OCI-LY1 (cell line): ENCODE measurements at regions not wholly inside any gene's neighbourhood (a gene's known extent, or its start where the extent isn't known, plus 50 kb on each side); places are given as distances from the start of the nearest gene placed in this dataset.

Experiments
- H2AFZ ChIP-seq: fragments of 200-600 bp; sonication (generic), shearing (Covaris generic); 2 replicates; pipeline ENCODE4 v1.6.0; 2014; ENCODE audit warnings: antibody characterized with exemption, mild to moderate bottlenecking, low read length
- H3F3A ChIP-seq: fragments of 200-600 bp; sonication (generic), shearing (Covaris generic); 2 replicates; pipeline ENCODE4 v1.6.0; 2014; ENCODE audit warnings: mild to moderate bottlenecking, antibody characterized with exemption, low read length, moderate library complexity; ENCODE audit not compliant: insufficient read depth
- H3K27ac ChIP-seq: fragments of 200-600 bp; sonication (generic); 2 replicates; pipeline ENCODE4 v1.5.1; 2014; ENCODE audit warnings: low read length, mixed run types, mild to moderate bottlenecking, low read depth; ENCODE audit not compliant: poor library complexity, severe bottlenecking
- H3K27me3 ChIP-seq: fragments of 200-600 bp; sonication (generic); 2 replicates; pipeline ENCODE4 v1.6.0; 2014; ENCODE audit warnings: antibody characterized with exemption, mild to moderate bottlenecking, low read length, moderate library complexity; ENCODE audit not compliant: insufficient read depth
- H3K36me3 ChIP-seq: fragments of 200-600 bp; sonication (generic); 2 replicates; pipeline ENCODE4 v1.6.1; 2014; ENCODE audit warnings: mild to moderate bottlenecking, antibody characterized with exemption, low read length, moderate library complexity, mixed read lengths; ENCODE audit not compliant: insufficient read depth
- H3K4me1 ChIP-seq: fragments of 200-600 bp; sonication (generic); 2 replicates; pipeline ENCODE4 v1.5.1; 2014; ENCODE audit warnings: mild to moderate bottlenecking, low read length, moderate library complexity; ENCODE audit not compliant: insufficient read depth, severe bottlenecking
- H3K4me2 ChIP-seq: fragments of 200-600 bp; sonication (generic), shearing (Covaris generic); 2 replicates; pipeline ENCODE4 v1.6.1; 2014; ENCODE audit warnings: low read length
- H3K4me3 ChIP-seq: fragments of 200-600 bp; sonication (generic); 2 replicates; pipeline ENCODE4 v1.5.1; 2014; ENCODE audit warnings: low read length, low read depth, mild to moderate bottlenecking, mixed read lengths; ENCODE audit not compliant: poor library complexity, severe bottlenecking
- H3K79me2 ChIP-seq: fragments of 200-600 bp; shearing (Covaris generic); 2 replicates; pipeline ENCODE4 v1.6.1; 2016; ENCODE audit warnings: mixed run types, low read length, mixed read lengths; ENCODE audit not compliant: insufficient read depth
- H3K9ac ChIP-seq: fragments of 200-600 bp; sonication (generic), shearing (Covaris generic); 2 replicates; pipeline ENCODE4 v1.6.1; 2014; ENCODE audit warnings: mild to moderate bottlenecking, low read length, mixed read lengths
- H3K9me2 ChIP-seq: fragments of 200-600 bp; sonication (generic), shearing (Covaris generic); 2 replicates; pipeline ENCODE4 v1.6.1; 2014; ENCODE audit warnings: low read depth, mild to moderate bottlenecking, low read length, mixed read lengths
- H3K9me3 ChIP-seq: fragments of 200-600 bp; shearing (Covaris generic); 2 replicates; pipeline ENCODE4 v1.6.1; 2014; ENCODE audit warnings: low read length, mixed read lengths
- H4K20me1 ChIP-seq: fragments of 200-600 bp; sonication (generic), shearing (Covaris generic); 2 replicates; pipeline ENCODE4 v1.6.0; 2016; ENCODE audit warnings: mild to moderate bottlenecking, low read length; ENCODE audit not compliant: insufficient read depth
- CTCF ChIP-seq: fragments of 200-600 bp; sonication (generic), shearing (Covaris generic); IDR thresholded peaks from 2 replicates; pipeline ENCODE4 v1.5.1; 2017; ENCODE audit warnings: mild to moderate bottlenecking, antibody characterized with exemption, low read length, moderate library complexity, mixed read lengths
- EZH2 ChIP-seq: fragments of 200-600 bp; sonication (generic), shearing (Covaris generic); IDR thresholded peaks from 2 replicates; pipeline ENCODE4 v1.8.0; 2017; ENCODE audit warnings: borderline replicate concordance, mixed run types, mild to moderate bottlenecking, antibody characterized with exemption, low read length, moderate library complexity, mixed read lengths

- Histone ChIP-seq H3K9me2 (no peaks in the 10 kb centered on the region), H3K79me2 (no peaks in the 10 kb centered on the region), H3K27ac (no peak overlapping the region), H3F3A (no peaks in the 10 kb centered on the region), H3K4me3 (no peak overlapping the region), H3K9me3 (no peaks in the 10 kb centered on the region), H3K36me3 (no peaks in the 10 kb centered on the region), H3K9ac (no peak overlapping the region), H3K27me3 (no peaks in the 10 kb centered on the region), H2AFZ (no peak overlapping the region), H3K4me2 (no peak overlapping the region), H3K4me1 (no peaks in the 10 kb centered on the region), H4K20me1 (no peaks in the 10 kb centered on the region)
- TF ChIP-seq CTCF (no peak), EZH2 (no peak)
These were observed 1141.1 kb downstream of the FAT4 start for GRCh38 chr4:126455865-126456264.

GRCh38 chr4:126458993-126459392 lies 1144.2 kb downstream of the FAT4 start:
- no peaks in the 10 kb centered on the region for H3K79me2 ChIP-seq
- no peaks in the 10 kb centered on the region for H3K4me1 ChIP-seq
- no peak overlapping the region for H3K27ac ChIP-seq
- no peaks in the 10 kb centered on the region for H3K9me3 ChIP-seq
- H3K9me2 ChIP-seq, result no peaks in the 10 kb centered on the region
- no peaks in the 10 kb centered on the region for H3K36me3 ChIP-seq
- H3K4me2 ChIP-seq, result no peak overlapping the region
- H4K20me1 ChIP-seq, result no peaks in the 10 kb centered on the region
- no peak for TF ChIP-seq CTCF
- TF ChIP-seq EZH2, result no peak
- no peak overlapping the region for H3K9ac ChIP-seq
- H3K4me3 ChIP-seq, result no peak overlapping the region
- no peak overlapping the region for H2AFZ ChIP-seq
- no peaks in the 10 kb centered on the region for H3F3A ChIP-seq
- H3K27me3 ChIP-seq, result no peaks in the 10 kb centered on the region

- Histone ChIP-seq H3K79me2 (no peaks in the 10 kb centered on the region), H4K20me1 (no peaks in the 10 kb centered on the region), H3K27me3 (no peaks in the 10 kb centered on the region), H3K4me3 (no peak overlapping the region), H3K4me2 (no peak overlapping the region), H3K9me2 (no peaks in the 10 kb centered on the region), H3K27ac (no peak overlapping the region), H3K9ac (no peak overlapping the region), H3K4me1 (no peaks in the 10 kb centered on the region), H3K9me3 (no peaks in the 10 kb centered on the region), H3K36me3 (no peaks in the 10 kb centered on the region), H3F3A (no peaks in the 10 kb centered on the region), H2AFZ (no peak overlapping the region)
- TF ChIP-seq EZH2 (no peak), CTCF (no peak)
These were observed 1150.6 kb downstream of the FAT4 start for GRCh38 chr4:126465341-126465740.
